ENCODE measurements at regions not wholly inside any gene's neighbourhood (a gene's known extent, or its start where the extent isn't known, plus 50 kb on each side); places are given as distances from the start of the nearest gene placed in this dataset.

GRCh38 chr2:203789618-203790017, 78.0 kb upstream of the CTLA4 start:
- DNase-seq = no peak

GRCh38 chr2:203790134-203790852, 77.3 kb upstream of the CTLA4 start:
- DNase-seq = no peak

GRCh38 chr2:203796248-203797010, 71.1 kb upstream of the CTLA4 start:
- no peak for DNase-seq

GRCh38 chr2:203797276-203797675, 70.3 kb upstream of the CTLA4 start:
- no peak for DNase-seq

GRCh38 chr2:203797712-203798111, 69.9 kb upstream of the CTLA4 start:
- no peak for DNase-seq

GRCh38 chr2:203798296-203799087, 69.1 kb upstream of the CTLA4 start:
- DNase-seq = no peak

- DNase-seq = no peak
Measured at GRCh38 chr2:203799908-203800307, 67.7 kb upstream of the CTLA4 start.

- DNase-seq = no peak
Measured at GRCh38 chr2:203800783-203801182, 66.8 kb upstream of the CTLA4 start.

- DNase-seq = peak; percentile 65
Measured at GRCh38 chr2:203802342-203803052, 65.1 kb upstream of the CTLA4 start.

- no peak for DNase-seq
Measured at GRCh38 chr2:203803053-203803429, 64.5 kb upstream of the CTLA4 start.

- DNase-seq = peak; percentile 68
Measured at GRCh38 chr2:203804070-203804469, 63.5 kb upstream of the CTLA4 start.

GRCh38 chr2:203804764-203805485, 62.6 kb upstream of the CTLA4 start:
- no peak for DNase-seq

- DNase-seq = no peak
Measured at GRCh38 chr2:203805486-203805838, 62.1 kb upstream of the CTLA4 start.

- DNase-seq = no peak
Measured at GRCh38 chr2:203806761-203807160, 60.8 kb upstream of the CTLA4 start.

GRCh38 chr2:203808046-203808750, 59.4 kb upstream of the CTLA4 start:
- no peak for DNase-seq

GRCh38 chr2:203809084-203809521, 58.5 kb upstream of the CTLA4 start:
- no peak for DNase-seq

GRCh38 chr2:203809991-203810510, 57.5 kb upstream of the CTLA4 start:
- no peak for DNase-seq

- peak; percentile 85 for DNase-seq
Measured at GRCh38 chr2:203811491-203812221, 55.9 kb upstream of the CTLA4 start.

- DNase-seq = no peak
Measured at GRCh38 chr2:203812294-203813221, 55.0 kb upstream of the CTLA4 start.

- no peak for DNase-seq
Measured at GRCh38 chr2:203813684-203814083, 53.9 kb upstream of the CTLA4 start.
